Activated CD4-positive, alpha-beta T cell treated with anti-CD3 and anti-CD28 coated beads, Interleukin-2, amount 50 U/mL, for 24 hours (primary cell): ENCODE measurements at regions not wholly inside any gene's neighbourhood (a gene's known extent, or its start where the extent isn't known, plus 50 kb on each side); places are given as distances from the start of the nearest gene placed in this dataset.

Source experiments
- DNase-seq, 2 donors: peaks; one replicate each; pipeline ENCODE4 v3.0.0-alpha.2; 2020; ENCODE audit warnings: low read depth in 1 of 2, low spot score in 1 of 2

DNA sequence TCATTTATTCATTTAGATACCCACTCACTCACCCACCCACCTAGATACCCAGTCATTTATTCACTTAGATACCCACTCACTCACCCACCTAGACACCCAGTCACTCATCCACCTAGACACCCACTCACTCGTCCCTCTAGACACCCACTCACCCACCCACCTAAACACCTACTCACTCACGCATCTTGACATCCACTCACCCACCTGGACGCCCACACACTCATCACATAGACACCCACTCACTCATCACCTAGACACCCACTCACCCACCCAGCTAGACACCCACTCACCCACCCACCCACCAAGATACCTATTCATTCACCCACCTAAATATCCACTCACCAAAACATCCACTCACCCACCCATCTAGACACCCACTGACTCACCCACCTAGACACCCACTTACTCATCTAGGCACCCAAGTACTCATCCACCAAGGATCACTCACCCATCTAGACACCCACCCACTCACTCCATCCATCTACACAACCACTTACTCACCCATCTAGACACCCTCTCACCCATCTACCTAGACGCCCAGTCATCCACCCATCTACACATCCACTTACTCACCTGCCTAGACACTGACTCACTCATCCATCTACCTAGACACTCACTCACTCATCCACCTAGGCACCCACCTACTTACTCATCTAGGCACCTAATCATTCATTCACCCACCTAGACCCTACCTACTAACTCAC, 723.7 kb upstream of the RAB6C start:
- DNase-seq: no peak

DNA sequence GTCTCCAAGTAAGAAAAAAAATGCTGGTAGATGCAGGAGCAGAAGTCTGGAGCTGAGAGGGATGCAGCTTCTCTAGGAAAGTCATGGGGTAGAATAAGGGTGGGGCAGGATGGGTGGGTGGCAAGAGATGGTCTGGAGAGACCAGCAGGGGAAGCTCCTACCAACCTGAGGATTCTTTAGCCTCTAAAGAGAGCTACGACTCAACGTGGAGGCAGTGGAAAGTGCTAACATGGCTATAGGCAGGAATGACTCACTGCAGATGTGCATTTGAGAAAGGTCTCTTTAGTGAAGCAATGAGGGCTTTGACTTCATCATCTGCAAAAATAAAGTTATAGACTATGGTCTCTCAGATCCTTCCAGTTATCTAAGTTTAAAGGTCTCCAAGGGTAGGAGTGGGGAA, 722.8 kb upstream of the RAB6C start:
- no peak for DNase-seq

DNA sequence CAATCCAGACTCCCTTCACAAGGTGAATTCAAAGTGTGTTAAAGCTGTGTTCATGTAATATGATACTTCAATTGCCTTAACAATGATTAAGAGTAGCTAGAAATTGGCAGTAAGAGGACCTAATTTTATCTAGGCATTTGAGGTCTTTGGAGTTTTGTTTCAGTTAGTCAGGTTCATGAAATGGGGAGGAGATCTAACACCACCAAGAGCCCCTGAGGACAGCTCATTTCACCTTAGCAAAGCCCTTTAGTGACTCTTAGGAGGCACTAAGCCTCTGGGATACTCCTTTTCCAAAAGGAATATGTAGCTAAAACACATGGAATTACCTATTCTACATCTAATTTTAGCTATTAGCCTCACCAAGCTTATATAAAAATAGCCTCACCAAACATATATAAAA, 716.5 kb upstream of the RAB6C start:
- no peak for DNase-seq

DNA sequence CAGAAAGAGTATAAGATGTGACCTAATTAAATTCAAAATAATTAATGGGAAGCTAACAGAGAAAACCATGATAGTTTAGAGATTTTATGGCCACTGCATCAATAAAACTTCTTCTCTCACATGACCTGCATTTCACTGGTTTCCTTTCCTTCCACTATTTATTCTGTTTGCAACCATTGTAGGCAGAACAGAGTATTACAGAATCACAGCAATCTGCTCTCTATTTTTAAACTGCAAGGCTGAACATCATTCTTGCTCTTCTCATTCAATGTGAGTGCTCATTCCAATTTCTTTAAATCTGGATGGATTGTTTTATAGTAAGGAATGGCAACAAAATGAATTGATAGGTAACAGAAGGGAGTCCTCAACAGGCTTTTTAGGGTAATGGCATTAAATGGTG, 715.5 kb upstream of the RAB6C start:
- no peak for DNase-seq

DNA sequence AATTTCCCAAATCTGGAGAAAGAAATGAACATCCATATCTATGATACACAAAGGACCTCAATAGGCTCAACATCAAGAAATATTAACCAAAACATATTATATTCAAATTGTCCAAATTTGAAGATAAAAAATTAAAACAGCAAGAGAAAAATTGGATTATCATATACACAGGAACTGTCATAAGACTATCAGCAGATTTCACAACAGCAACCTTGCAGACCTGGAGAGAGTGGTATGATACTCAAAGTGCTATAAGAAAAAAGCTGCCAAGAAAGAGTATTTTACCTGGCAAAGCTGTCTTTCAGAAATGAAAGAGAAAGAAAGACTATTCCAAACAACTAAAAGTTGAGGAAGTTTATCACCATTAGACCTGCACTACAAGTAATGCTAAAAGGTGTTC, 711.9 kb upstream of the RAB6C start:
- DNase-seq: no peak

DNA sequence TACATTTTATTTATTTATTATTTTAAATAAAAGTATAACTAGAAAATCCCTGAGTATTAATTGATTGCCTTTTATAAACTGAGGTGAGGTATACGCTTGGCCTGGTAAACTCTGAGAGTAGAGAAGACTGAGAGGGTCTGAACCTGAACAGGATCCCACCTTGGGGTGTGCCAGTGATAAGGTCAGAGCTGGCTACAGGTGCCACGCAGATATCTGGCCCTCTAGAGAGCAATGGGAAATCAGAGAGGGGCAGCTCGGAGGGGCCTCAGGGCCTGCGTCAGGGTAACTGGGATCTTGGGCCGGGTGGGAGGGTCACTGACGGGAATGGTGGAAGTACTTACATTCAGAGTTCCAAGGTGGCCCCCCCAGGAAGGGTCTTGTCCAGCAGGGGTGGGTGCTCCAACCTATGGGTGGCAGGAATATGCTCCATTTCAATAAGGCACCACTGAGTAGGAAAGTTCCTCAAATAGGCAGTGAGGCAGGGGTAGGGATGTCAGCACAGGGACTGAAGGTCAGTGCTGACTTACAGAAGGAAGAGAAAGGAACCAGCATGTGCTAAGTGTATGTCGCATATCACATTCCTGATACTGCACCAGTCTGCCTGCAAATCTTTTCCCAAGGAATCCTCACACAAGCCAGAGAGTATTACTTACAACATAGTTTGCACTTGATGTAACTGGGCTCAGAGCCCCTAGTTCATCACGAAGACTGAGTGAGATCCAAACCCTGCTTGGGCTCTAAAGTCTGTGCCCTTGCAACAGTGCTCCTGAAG, 706.0 kb upstream of the RAB6C start:
- no peak for DNase-seq

DNA sequence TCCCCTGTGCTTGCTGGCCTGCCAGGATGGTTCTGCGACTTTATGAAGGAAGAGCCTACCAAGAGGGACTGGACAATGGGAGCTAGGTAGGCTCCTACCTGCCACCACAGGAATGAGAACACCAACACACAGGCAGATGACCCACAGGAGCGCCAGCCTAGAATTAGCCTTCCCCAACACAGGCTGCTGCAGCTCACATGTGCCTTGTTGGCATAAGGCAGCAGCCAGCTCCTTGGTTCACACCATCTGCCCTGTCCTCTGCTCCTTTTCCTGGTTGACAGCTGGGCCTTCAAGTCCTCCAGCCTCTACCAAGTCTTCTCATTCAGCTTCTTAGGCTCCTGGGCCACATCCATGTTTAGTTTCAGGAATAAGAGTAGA, 705.4 kb upstream of the RAB6C start:
- DNase-seq: no peak

DNA sequence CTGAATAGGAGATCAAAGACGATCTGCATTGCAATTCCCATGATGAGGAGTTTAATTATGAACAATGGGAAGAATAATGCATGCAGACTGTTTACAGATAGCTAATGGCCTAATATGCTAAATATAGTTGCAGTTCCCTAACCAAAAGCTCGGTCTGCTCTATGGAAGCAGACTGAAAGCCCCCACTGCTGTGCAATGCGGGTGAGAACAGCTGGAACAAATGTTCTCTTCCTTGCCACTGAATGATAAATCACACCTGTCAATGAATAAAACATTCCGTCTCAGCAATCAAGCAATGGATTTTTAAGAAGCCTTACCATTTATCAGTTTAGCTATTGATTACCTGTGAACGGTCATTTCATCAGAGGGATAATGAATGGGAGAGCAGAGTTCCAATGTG, 704.5 kb upstream of the RAB6C start:
- DNase-seq: no peak

DNA sequence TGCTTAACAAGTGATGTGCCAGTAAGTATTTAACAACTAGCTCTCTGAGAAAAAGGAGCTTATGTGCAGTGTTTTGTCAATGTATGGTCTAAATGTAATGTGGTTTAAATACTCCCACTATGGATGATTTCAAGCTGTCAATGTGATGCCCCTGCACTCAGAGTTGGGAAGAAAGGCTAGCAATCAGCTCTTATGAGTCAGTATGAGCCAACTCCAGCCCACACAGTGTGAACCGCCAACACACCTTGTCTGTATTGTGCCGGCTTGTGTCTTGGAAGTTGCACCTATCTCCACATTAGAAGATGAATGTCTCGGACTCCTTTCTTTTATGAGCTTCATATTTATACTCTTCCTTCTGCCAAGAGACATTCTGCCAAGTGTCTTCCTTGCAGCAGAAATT, 703.8 kb upstream of the RAB6C start:
- DNase-seq: no peak

DNA sequence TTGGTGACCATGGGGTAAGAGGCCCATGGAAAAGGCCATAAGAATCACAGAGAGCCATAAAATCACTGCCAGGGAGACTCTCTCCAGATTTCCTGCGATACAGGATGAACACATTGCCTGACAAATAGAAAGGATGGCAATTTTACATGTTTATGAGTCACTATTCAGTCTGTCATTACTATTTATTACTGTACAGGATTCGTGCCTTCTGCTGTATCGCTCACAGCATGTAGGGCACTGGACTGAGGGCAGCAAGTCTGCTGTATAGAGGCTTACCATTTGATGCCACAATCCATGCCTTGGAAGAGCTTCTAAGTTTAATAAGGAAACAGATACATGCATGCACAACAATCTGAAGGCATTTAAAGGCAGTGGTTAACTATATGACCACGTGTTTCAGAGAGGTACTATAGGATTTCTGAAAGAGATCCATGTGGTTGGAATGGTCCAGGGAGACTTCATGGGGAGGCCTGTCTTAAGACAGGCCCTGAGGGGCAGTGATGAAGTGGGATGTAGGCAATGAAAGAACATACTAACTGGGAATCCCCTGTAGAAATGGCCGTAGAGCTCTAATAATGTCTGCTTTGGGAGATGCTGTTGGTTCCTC, 702.4 kb upstream of the RAB6C start:
- DNase-seq: no peak

DNA sequence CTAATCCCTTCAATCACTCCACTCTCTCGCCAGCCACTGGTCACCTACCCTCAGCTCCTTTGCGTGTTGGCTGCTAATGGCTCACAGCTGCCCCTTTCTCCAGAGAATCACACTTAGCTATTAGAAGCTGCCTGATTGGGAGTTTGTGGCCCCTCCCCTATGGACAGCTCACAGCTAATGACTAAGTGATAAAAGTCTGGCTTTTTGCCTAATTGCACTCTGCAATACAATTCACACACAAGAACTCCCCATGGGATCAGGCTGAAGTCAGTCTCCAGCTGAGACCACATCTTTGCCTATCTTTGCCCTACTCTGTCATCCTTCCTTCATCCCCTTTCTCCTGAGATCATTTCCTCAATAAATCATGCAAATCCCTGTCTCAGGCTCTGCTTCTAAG, 701.9 kb upstream of the RAB6C start:
- DNase-seq: no peak

DNA sequence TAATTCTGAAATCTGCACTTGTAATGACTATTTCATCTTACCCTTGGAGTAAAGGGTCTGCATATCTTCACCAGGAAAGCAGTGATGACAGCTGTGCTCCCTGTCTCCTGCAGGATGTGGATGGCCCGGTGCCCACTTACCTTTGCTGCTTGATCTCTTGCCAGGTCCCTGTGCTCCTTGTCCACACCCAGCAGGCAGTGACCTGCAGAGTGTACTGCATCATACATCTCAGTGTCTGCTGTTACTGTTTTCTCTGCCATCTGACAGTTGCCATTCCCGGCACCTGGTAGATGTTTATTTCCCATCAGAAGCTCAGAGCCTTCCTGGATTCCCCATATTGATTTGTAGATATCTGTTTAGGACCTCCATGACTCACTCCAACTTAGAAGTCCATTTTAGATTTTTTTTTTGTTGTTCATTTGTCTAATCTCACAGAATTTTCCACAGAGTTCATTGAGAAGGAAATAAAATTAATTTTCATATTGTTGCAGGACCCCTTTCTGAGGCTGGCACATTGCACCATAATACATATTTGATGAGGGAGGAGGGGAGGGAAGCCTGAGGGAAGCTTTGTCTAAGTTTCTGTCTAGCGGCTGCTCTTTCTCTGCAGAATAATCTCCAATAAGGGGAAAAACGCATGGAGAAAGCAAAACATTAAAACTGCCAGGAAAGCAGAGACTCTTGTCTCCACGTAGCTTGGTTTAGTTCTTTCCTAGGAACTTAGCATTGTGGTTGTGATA, 697.5 kb upstream of the RAB6C start:
- no peak for DNase-seq

DNA sequence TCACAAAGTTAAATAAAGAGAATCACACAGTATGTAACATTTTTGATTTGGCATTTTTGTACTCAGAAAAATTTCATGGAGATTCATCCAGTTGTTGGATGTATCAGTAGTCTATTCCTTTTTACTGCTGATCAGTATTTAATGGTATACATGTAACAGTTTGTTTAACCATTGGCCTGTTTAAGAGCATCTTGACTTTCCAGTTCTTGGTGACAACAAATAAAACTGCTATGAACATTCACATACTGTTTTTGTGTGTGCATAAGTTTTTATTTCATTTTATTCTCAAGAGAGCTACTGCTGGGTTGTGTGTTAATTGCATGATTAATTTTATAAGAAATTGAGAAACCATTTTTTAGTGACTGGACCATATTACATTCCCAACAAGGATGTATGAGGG, 694.5 kb upstream of the RAB6C start:
- DNase-seq: no peak

DNA sequence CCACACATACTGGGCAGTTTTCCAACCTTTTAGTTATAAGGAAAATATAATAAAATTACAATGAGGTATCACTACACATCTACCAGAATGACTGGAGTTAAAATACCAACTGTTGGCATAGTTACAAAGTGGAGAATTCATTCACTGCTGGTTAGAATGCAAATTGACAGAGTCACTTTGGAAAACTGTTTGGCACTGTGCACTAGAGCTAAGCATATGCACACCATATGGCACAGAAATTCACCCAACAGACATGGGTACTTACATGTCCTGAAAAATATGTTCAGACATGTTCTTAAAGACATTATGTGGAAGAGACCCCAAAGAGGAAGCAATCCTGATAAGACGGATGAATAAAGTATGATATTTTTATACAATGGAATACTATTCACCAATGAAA, 686.1 kb upstream of the RAB6C start:
- no peak for DNase-seq

DNA sequence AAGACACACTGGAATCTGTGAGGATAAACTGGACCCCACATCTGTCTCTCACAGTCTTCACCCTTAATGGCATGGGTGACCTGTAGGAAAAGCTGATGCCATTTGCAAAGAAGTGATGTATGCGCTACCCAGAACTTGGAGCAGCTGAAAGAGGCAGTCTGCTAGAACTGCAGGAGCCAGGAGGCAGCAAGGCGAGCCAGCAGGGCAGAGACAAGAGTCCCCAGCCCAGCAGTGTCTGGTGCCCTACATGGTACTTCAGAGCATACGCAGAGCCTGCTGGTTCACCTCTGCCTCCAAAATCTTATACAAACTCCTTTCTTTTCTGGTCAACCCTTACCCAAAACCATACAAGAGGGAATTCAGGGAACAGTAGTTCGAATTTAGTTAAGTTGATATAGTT, 683.1 kb upstream of the RAB6C start:
- DNase-seq: no peak

DNA sequence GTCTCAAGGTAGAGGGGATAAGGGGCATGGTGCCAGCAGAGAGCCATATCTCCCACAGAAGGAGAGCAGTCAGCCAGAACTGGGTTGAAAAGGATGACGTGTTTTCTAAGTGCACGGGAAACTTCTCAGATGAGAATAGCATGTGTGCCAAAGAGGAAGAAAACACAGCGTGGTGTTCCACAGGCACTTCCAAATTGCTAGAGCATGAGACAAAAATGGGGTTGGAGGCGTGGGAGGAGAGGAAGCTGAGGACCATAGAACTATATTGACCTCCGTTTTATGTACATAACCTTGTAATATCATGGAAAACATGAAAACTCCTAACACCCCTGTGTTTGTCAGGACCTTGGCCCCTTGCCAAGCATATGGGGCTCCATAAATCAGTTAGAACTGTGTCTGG, 682.7 kb upstream of the RAB6C start:
- DNase-seq: no peak

DNA sequence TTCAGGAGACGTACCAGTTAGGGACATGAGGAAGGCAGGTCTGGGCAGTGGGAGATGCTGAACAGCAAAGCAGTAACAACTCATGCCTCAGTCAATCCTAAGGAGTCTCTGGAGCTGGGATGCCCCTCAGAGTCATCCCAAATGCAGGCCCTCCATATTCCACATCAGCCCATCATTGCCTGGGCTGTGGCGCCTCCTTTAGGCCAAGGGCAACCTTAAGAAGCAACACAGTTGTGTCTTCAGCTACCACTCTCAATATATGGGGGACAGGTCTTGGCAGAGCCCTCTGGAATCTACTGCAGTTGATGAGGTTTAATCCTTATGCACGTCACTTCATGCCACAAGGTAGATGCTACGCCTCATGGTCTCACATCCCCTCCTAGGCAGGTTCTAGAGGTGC, 682.0 kb upstream of the RAB6C start:
- no peak for DNase-seq

DNA sequence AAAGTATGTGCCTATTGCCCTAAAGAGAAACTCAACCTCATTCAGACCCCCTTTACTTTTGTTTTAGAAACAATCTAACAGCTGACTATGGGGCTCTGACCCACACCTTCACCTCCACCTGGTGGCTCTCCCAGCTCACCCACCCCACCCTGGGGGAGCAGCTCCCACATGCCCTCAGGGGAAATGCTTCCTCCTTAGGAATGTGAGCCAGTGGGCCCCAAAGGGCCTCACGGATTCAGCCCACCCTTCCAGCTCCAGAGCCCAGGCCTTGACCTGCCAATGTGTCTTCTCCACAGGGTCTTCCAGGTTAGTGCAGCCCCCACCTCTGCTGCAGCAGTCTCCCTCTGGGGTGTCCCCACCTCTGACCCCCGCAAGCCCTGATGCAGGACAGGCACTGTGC, 680.1 kb upstream of the RAB6C start:
- DNase-seq: no peak

DNA sequence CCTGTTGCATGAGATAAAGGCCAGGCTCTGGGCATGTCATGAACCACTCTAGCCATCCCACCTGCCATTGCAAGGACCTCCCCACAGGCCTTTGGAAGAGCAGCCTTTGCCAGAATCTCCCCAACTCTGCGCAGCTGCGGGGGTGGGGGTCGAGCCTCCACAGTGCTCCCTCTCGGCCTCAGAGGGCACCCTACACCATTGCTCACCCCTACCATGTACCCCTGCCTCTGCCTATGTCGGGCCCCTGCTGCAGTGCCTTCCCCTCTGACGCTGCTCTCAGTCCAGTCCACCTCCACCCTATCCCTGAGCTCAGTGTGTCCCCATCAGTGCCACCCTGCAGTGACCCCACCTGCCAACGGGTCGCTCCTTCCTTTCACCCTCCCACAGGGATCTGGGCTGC, 679.7 kb upstream of the RAB6C start:
- DNase-seq: no peak

DNA sequence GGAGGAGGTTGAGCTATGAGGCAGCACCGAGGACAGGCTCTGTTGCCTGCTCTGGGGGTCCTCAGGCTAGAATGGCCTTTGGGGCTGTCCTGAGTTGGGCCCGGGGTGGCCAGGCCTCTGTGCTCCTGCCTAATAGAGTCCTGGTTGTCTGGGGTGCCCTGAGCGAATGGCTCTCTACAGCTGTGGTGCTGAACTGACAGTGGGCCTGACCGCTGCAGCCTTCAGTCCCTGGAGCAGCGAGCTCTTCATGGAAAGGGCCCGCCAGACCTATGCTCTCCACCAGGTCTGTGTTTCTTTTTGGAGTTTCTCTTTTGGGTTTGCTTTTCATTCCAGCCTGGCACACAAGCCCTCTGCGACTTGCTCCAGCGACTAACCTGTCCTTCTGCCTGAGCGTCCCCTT, 679.0 kb upstream of the RAB6C start:
- DNase-seq: no peak

DNA sequence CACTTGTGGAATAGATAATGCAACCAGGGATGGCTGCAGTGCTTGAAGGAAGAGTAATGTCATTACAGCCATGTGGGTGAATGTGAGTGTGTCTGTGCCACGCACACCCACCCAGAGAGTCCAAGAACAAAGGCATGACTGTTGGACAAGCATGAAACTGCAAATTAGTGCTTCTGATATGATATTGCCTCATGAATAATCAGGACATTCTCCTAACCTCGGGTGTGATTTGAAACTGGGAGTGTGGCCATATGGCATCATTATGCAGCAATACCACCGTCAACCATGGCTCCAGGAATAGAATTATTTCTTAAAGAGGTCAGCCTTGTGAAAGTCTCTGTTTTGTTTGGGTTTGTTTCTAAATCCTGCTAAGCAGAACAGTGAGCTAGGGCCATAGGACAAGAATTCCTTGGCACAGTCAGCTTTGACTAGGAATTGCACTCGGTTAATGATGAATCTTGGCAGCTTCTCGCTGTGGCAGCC, 678.0 kb upstream of the RAB6C start:
- DNase-seq: no peak

DNA sequence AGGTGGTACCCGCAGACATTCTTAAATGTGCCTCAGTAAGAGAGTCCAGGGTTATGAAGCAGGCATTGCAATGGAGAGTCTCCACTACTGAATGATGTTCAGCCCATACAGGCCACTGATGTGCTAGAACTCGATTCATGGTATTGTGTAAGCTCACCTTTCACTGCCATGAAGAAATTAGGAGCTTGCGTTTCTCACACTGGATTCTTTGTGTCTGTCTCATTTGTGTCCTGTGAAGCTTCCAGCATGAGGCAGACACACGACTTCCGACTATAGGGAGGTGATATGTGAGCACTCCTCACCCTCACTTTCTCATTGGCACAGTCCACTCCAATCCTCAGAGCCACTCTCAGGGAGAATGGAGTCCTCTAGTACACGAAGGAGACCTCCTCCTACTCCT, 677.4 kb upstream of the RAB6C start:
- no peak for DNase-seq
